ENCODE measurements at regions not wholly inside any gene's neighbourhood (a gene's known extent, or its start where the extent isn't known, plus 50 kb on each side); places are given as distances from the start of the nearest gene placed in this dataset.
A peak's percentile ranks its signal among the peaks of the same experiment; 100 is the strongest.

DNA sequence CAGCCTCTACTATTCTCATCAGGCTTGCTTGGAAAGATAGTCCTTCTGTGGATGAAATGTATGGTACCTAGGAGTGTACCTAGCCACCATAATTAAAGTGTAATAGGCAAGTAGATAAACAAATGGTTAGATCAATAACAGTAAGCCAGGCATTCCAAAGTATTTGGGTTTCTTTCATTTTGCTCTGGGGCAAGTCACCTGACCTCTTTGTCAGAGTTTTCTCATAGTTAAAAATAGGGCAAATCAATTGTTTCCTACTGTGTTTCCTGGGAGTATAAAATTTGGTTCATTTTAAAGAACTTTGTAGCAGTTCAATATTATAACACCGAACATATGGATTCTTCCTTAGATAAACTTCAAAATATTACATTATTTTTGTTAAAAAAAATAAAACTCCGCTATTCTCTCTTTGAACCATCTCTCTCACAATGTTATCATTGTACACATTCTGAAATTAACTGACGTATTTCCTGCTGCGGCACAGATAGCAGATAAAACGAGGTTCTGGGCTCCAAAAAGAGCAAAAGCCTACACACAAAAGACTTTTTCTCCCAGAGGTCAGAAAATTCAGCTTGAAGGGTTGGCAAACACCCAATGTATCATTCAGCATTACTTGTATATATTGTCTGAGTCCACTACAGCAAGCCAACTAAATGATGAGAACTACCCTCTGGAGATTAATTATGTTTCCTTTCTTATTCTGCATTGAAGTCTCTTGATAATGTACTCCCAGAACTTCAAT is 267.9 kb downstream of the COX7C start:
- no peaks in the 10 kb centered on the region for H3K9me3 Mint-ChIP-seq
- H3K27me3 Mint-ChIP-seq (ENCODE audit: low read depth): peaks cover 4% of the 10 kb centered on the region
- intact Hi-C loops (cut with micrococcal nuclease): no loop called here
- H3K36me3 Mint-ChIP-seq (ENCODE audit: low read depth): no peaks in the 10 kb centered on the region
- no peak overlapping the region for H3K27ac Mint-ChIP-seq
- H3K4me3 Mint-ChIP-seq (ENCODE audit: low read depth): no peak overlapping the region
- no peak for DNase-seq (ENCODE audit: low spot score)
- no peaks in the 10 kb centered on the region for H3K4me1 Mint-ChIP-seq (ENCODE audit: low read depth)

DNA sequence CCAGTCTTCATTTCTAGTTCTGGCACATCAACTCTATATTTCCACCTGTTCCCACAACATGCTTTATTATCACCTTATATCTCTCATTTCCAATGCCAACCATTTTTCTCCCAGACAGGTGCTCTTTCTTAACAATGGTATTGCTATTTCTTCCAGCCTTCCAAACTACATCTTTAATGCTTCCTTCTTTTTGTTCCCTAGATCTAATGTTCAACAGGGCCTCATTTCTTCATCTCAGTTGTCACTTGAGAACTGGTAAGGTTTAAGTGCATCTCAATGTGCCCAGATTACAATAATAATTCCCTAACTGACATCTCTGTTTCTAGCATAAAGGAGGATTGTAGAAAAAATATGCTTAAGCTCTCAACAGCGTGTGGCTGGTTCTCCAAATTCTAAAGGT is 272.6 kb downstream of the COX7C start:
- peaks cover 8% of the 10 kb centered on the region for H3K27me3 Mint-ChIP-seq (ENCODE audit: low read depth)
- intact Hi-C loops (cut with micrococcal nuclease): no loop called here
- H3K36me3 Mint-ChIP-seq (ENCODE audit: low read depth): no peaks in the 10 kb centered on the region
- DNase-seq (ENCODE audit: low spot score): no peak
- no peak overlapping the region for H3K27ac Mint-ChIP-seq
- H3K4me1 Mint-ChIP-seq (ENCODE audit: low read depth): no peaks in the 10 kb centered on the region
- H3K9me3 Mint-ChIP-seq: no peaks in the 10 kb centered on the region
- H3K4me3 Mint-ChIP-seq (ENCODE audit: low read depth): no peak overlapping the region

GRCh38 chr5:86894056-86894455 is 276.3 kb downstream of the COX7C start:
- H3K27me3 Mint-ChIP-seq (ENCODE audit: low read depth): peaks cover 4% of the 10 kb centered on the region

GRCh38 chr5:86896916-86897315 is 279.2 kb downstream of the COX7C start:
- Mint-ChIP-seq H3K9me3 (no peaks in the 10 kb centered on the region), H3K4me1 (ENCODE audit: low read depth) (no peaks in the 10 kb centered on the region), H3K36me3 (ENCODE audit: low read depth) (no peaks in the 10 kb centered on the region), H3K27me3 (ENCODE audit: low read depth) (peaks cover 10% of the 10 kb centered on the region), H3K4me3 (ENCODE audit: low read depth) (no peak overlapping the region), H3K27ac (no peak overlapping the region)
- no peak for DNase-seq (ENCODE audit: low spot score)
- intact Hi-C loops (cut with micrococcal nuclease): no loop called here

More at GRCh38 chr5:86894056-86894455, 276.3 kb downstream of the COX7C start:
- intact Hi-C loops (cut with micrococcal nuclease): no loop called here
- no peak overlapping the region for H3K4me3 Mint-ChIP-seq (ENCODE audit: low read depth)
- H3K4me1 Mint-ChIP-seq (ENCODE audit: low read depth): no peaks in the 10 kb centered on the region
- no peaks in the 10 kb centered on the region for H3K9me3 Mint-ChIP-seq
- H3K36me3 Mint-ChIP-seq (ENCODE audit: low read depth): no peaks in the 10 kb centered on the region
- DNase-seq (ENCODE audit: low spot score): no peak
- H3K27ac Mint-ChIP-seq: no peak overlapping the region

GRCh38 chr5:86909418-86910295 is 291.9 kb downstream of the COX7C start:
- Mint-ChIP-seq H3K4me3 (ENCODE audit: low read depth) (no peak overlapping the region), H3K4me1 (ENCODE audit: low read depth) (no peaks in the 10 kb centered on the region), H3K27ac (no peak overlapping the region), H3K27me3 (ENCODE audit: low read depth) (peaks cover 41% of the 10 kb centered on the region), H3K36me3 (ENCODE audit: low read depth) (no peaks in the 10 kb centered on the region), H3K9me3 (no peaks in the 10 kb centered on the region)
- DNase-seq (ENCODE audit: low spot score): no peak
- intact Hi-C loops (cut with micrococcal nuclease): no loop called here

GRCh38 chr5:86917117-86917579 is 299.4 kb downstream of the COX7C start:
- intact Hi-C loops (cut with micrococcal nuclease): loop anchor here (1.0 to 5.0 kb wide), 3 partner anchors 205 to 496 kb away; partner anchors contain the start of gene RASA1
- DNase-seq (ENCODE audit: low spot score): peak; percentile 8
- Mint-ChIP-seq H3K4me1 (ENCODE audit: low read depth) (peaks cover 19% of the 10 kb centered on the region), H3K27ac (no peak overlapping the region), H3K27me3 (ENCODE audit: low read depth) (peaks cover 27% of the 10 kb centered on the region), H3K36me3 (ENCODE audit: low read depth) (no peaks in the 10 kb centered on the region), H3K9me3 (no peaks in the 10 kb centered on the region), H3K4me3 (ENCODE audit: low read depth) (no peak overlapping the region)

DNA sequence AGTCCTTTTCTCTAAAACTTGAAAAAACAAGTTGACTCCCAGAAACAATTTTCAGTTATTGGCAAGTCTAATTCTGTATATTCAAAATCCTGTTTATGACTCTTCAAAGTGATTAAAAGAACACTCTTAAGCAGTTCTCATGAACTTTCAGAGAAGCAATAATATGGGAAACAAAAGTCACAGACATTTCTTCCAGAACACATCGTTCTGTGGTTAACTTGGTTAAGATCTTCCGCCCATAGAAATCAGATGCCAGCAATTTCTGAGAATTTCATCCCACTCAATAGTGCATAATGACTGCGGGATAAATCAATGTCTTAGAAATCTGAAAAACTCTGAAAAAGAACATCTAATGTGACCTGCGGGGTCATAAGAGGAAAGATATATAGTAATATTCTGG is 300.5 kb downstream of the COX7C start:
- H3K4me1 Mint-ChIP-seq (ENCODE audit: low read depth): peaks cover 19% of the 10 kb centered on the region
- H3K27ac Mint-ChIP-seq: no peak overlapping the region
- intact Hi-C loops (cut with micrococcal nuclease): loop anchor here (5.0 kb wide), 2 partner anchors 204 to 349 kb away; partner anchors contain the start of gene RASA1
- no peak overlapping the region for H3K4me3 Mint-ChIP-seq (ENCODE audit: low read depth)
- no peaks in the 10 kb centered on the region for H3K36me3 Mint-ChIP-seq (ENCODE audit: low read depth)
- peaks cover 21% of the 10 kb centered on the region for H3K27me3 Mint-ChIP-seq (ENCODE audit: low read depth)
- H3K9me3 Mint-ChIP-seq: no peaks in the 10 kb centered on the region
- DNase-seq (ENCODE audit: low spot score): no peak

GRCh38 chr5:86926033-86926432 is 308.3 kb downstream of the COX7C start:
- H3K9me3 Mint-ChIP-seq: no peaks in the 10 kb centered on the region
- DNase-seq (ENCODE audit: low spot score): no peak
- H3K36me3 Mint-ChIP-seq (ENCODE audit: low read depth): no peaks in the 10 kb centered on the region
- H3K4me1 Mint-ChIP-seq (ENCODE audit: low read depth): no peaks in the 10 kb centered on the region
- peaks cover 39% of the 10 kb centered on the region for H3K27me3 Mint-ChIP-seq (ENCODE audit: low read depth)
- no peak overlapping the region for H3K4me3 Mint-ChIP-seq (ENCODE audit: low read depth)
- intact Hi-C loops (cut with micrococcal nuclease): no loop called here
- no peak overlapping the region for H3K27ac Mint-ChIP-seq

GRCh38 chr5:86929123-86929766 is 311.5 kb downstream of the COX7C start:
- peaks cover 39% of the 10 kb centered on the region for H3K27me3 Mint-ChIP-seq (ENCODE audit: low read depth)

GRCh38 chr5:86951761-86952160 is 315.9 kb upstream of the RASA1 start:
- Mint-ChIP-seq H3K27me3 (ENCODE audit: low read depth) (peaks cover 20% of the 10 kb centered on the region), H3K36me3 (ENCODE audit: low read depth) (no peaks in the 10 kb centered on the region), H3K27ac (no peak overlapping the region), H3K4me3 (ENCODE audit: low read depth) (no peak overlapping the region), H3K9me3 (no peaks in the 10 kb centered on the region), H3K4me1 (ENCODE audit: low read depth) (no peaks in the 10 kb centered on the region)
- no peak for DNase-seq (ENCODE audit: low spot score)
- intact Hi-C loops (cut with micrococcal nuclease): no loop called here

More at GRCh38 chr5:86929123-86929766, 311.5 kb downstream of the COX7C start:
- Mint-ChIP-seq H3K9me3 (no peaks in the 10 kb centered on the region), H3K4me3 (ENCODE audit: low read depth) (no peak overlapping the region), H3K36me3 (ENCODE audit: low read depth) (no peaks in the 10 kb centered on the region), H3K27ac (no peak overlapping the region), H3K4me1 (ENCODE audit: low read depth) (no peaks in the 10 kb centered on the region)
- intact Hi-C loops (cut with micrococcal nuclease): no loop called here
- DNase-seq (ENCODE audit: low spot score): no peak

DNA sequence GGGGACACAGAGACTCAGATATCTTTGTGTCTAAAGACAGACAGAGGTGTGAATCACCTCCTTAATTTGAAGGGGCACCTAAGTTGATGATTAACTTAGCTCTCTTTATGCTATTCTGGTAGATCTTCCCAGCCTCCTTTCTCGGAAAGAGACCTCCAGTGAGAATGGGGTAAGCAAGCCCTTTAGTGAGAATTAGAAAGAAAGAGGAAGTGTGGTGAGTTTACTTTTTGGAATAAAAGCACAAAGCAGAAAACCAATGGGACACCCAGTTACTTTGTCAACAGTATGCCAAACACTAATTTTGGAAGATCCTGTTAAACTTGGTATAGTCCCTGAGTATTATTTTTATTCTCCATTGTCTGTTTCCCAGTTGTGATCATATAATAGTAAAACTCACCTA is 302.8 kb upstream of the RASA1 start:
- intact Hi-C loops (cut with micrococcal nuclease): no loop called here
- Mint-ChIP-seq H3K36me3 (ENCODE audit: low read depth) (no peaks in the 10 kb centered on the region), H3K27ac (no peak overlapping the region)

DNA sequence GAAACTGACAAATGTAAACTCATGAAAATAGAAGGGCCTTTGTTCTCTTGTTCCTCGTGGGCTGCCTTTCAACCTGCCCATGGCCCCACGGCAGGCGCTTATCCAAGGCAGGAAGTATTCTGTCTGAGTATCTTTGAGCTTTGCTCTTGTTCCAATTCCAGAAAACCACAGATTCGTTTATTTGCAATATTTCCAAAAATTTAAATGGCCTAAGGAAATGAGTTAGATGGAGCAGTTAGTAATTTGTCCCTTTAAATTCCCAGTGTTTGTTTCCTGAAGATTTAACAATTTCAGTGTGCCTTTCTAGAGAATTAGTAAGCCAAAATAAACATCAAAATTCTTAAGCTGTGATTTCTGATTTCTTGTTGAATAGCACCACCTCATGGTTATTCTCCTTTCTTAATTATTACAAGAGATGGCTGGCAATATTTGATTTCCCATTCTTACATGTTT is 299.4 kb upstream of the RASA1 start:
- DNase-seq (ENCODE audit: low spot score): no peak
- intact Hi-C loops (cut with micrococcal nuclease): loop anchor here (1.0 kb wide), 1 partner anchor 87 kb away; no protein-coding TSS in a partner anchor
- H3K27me3 Mint-ChIP-seq (ENCODE audit: low read depth): peaks cover 36% of the 10 kb centered on the region
- peaks cover 4% of the 10 kb centered on the region for H3K4me1 Mint-ChIP-seq (ENCODE audit: low read depth)
- no peak overlapping the region for H3K27ac Mint-ChIP-seq
- H3K4me3 Mint-ChIP-seq (ENCODE audit: low read depth): no peak overlapping the region
- no peaks in the 10 kb centered on the region for H3K36me3 Mint-ChIP-seq (ENCODE audit: low read depth)
- H3K9me3 Mint-ChIP-seq: no peaks in the 10 kb centered on the region

More for the DNA sequence above, 302.8 kb upstream of the RASA1 start:
- Mint-ChIP-seq H3K4me3 (ENCODE audit: low read depth) (no peak overlapping the region), H3K9me3 (no peaks in the 10 kb centered on the region), H3K4me1 (ENCODE audit: low read depth) (no peaks in the 10 kb centered on the region), H3K27me3 (ENCODE audit: low read depth) (peaks cover 24% of the 10 kb centered on the region)
- no peak for DNase-seq (ENCODE audit: low spot score)

All from activated T-helper 2 cell treated with anti-CD3 and anti-CD28 coated beads, Interferon-gamma antibody, Interleukin-2, Interleukin-4, amounts not matched to agents 10 μg/mL and 5 μg/mL and 100 μg/mL, durations not matched to agents 14 hours and 24 hours and 36 hours (primary cell).